IMR-90 (cell line): ENCODE measurements at regions not wholly inside any gene's neighbourhood (a gene's known extent, or its start where the extent isn't known, plus 50 kb on each side); places are given as distances from the start of the nearest gene placed in this dataset.

Experiments
- ATAC-seq: fragments of 200-7000 bp; cut with Tn5 transposase; 2 replicates; pipeline ENCODE4 v1.9.1; 2020; ENCODE audit warnings: low read depth, mild to moderate bottlenecking, moderate library complexity
- BruUV-seq: library from RNA; stranded (reverse); fragments of 400-500 nt; replicated peaks from 2 replicates; lab custom pipeline; 2021; lab: Mats Ljungman, UMichigan
- CTCF ChIA-PET: fragments of 300-600 bp; formaldehyde crosslinking; extraction: SDS; loops from one replicate; lab custom pipeline; 2021; ENCODE audit warnings: antibody characterized with exemption; lab: Yijun Ruan, JAX
- POLR2A ChIA-PET: fragments of 300-600 bp; sonication (Branson Sonifier 250); formaldehyde crosslinking; loops from one replicate; lab custom pipeline; 2022; ENCODE audit warnings: antibody characterized with exemption; ENCODE audit not compliant: unreplicated experiment; lab: Charles Lee
- DNase-seq: peaks from one replicate; pipeline ENCODE4 v3.0.0; 2013
- H2AFZ ChIP-seq: replicated peaks from 2 replicates; pipeline ENCODE3; 2013; ENCODE audit warnings: low read length, mild to moderate bottlenecking; ENCODE audit not compliant: poor library complexity
- H2AK5ac ChIP-seq: 2 replicates; pipeline ENCODE4 v1.6.1; 2013; ENCODE audit warnings: low read depth, low read length, inconsistent platforms
- H2AK9ac ChIP-seq: replicated peaks from 2 replicates; pipeline ENCODE3; 2013; ENCODE audit warnings: mild to moderate bottlenecking, low read depth, low read length, moderate library complexity; ENCODE audit not compliant: poor library complexity
- H2BK120ac ChIP-seq: 2 replicates; pipeline ENCODE4 v1.6.1; 2013; ENCODE audit warnings: low read depth, low read length, inconsistent platforms
- H2BK15ac ChIP-seq: 3 replicates; pipeline ENCODE4 v1.6.1; 2013; ENCODE audit warnings: low read depth, low read length, inconsistent platforms
- H2BK20ac ChIP-seq: 2 replicates; pipeline ENCODE4 v1.6.1; 2013; ENCODE audit warnings: low read depth, mild to moderate bottlenecking, inconsistent platforms, low read length, moderate library complexity
- H2BK5ac ChIP-seq: 2 replicates; pipeline ENCODE4 v1.6.1; 2013; ENCODE audit warnings: mild to moderate bottlenecking, low read depth, low read length, inconsistent platforms; ENCODE audit not compliant: poor library complexity, severe bottlenecking
- H3K14ac ChIP-seq: replicated peaks from 2 replicates; pipeline ENCODE4 v1.6.1; 2013; ENCODE audit warnings: low read depth, low read length, inconsistent platforms
- H3K18ac ChIP-seq: 2 replicates; pipeline ENCODE4 v1.6.1; 2013; ENCODE audit warnings: low read depth, low read length, control low read depth
- H3K23ac ChIP-seq: 2 replicates; pipeline ENCODE4 v1.6.1; 2013; ENCODE audit warnings: low read depth, low read length, inconsistent platforms
- H3K27ac ChIP-seq: 2 replicates; pipeline ENCODE4 v1.5.1; 2013; ENCODE audit warnings: mild to moderate bottlenecking, control low read depth, low read length; ENCODE audit not compliant: insufficient read depth
- H3K27me3 ChIP-seq: 2 replicates; pipeline ENCODE4 v1.6.1; 2013; ENCODE audit warnings: low read length; ENCODE audit not compliant: control insufficient read depth, insufficient read depth
- H3K36me3 ChIP-seq: 2 replicates; pipeline ENCODE4 v1.6.1; 2013; ENCODE audit warnings: low read length, mixed read lengths; ENCODE audit not compliant: control insufficient read depth, insufficient read depth
- H3K4ac ChIP-seq: 2 replicates; pipeline ENCODE4 v1.6.1; 2013; ENCODE audit warnings: low read depth, low read length, inconsistent platforms
- H3K4me1 ChIP-seq: 2 replicates; pipeline ENCODE4 v1.6.1; 2013; ENCODE audit warnings: low read length, mixed read lengths; ENCODE audit not compliant: control insufficient read depth, insufficient read depth
- H3K4me2 ChIP-seq: 2 replicates; pipeline ENCODE4 v1.6.1; 2013; ENCODE audit warnings: low read depth, mild to moderate bottlenecking, control low read depth, low read length, moderate library complexity
- H3K4me3 ChIP-seq: 2 replicates; pipeline ENCODE4 v1.5.1; 2013; ENCODE audit warnings: low read depth, mild to moderate bottlenecking, control low read depth, low read length, moderate library complexity; ENCODE audit not compliant: insufficient read depth
- H3K56ac ChIP-seq: 2 replicates; pipeline ENCODE4 v1.6.1; 2013; ENCODE audit warnings: low read length, inconsistent platforms; ENCODE audit not compliant: insufficient read depth; ENCODE audit errors: extremely low read depth
- H3K79me1 ChIP-seq, 2 experiments: 2 replicates each; pipeline ENCODE4 v1.6.1; 2013; ENCODE audit warnings: low read length in 2 of 2, inconsistent platforms in 1 of 2, low read depth in 1 of 2
- H3K9ac ChIP-seq: 2 replicates; pipeline ENCODE4 v1.6.1; 2013; ENCODE audit warnings: low read depth, low read length, control low read depth
- H3K9me1 ChIP-seq: 2 replicates; pipeline ENCODE4 v1.6.1; 2013; ENCODE audit warnings: low read length, inconsistent platforms; ENCODE audit not compliant: insufficient read depth
- H3K9me3 ChIP-seq: 2 replicates; pipeline ENCODE4 v1.6.1; 2013; ENCODE audit warnings: low read length; ENCODE audit not compliant: control insufficient read depth, insufficient read depth
- H4K20me1 ChIP-seq: 2 replicates; pipeline ENCODE4 v1.6.1; 2013; ENCODE audit warnings: low read length, inconsistent platforms; ENCODE audit not compliant: insufficient read depth
- H4K5ac ChIP-seq: 2 replicates; pipeline ENCODE4 v1.6.1; 2013; ENCODE audit warnings: mild to moderate bottlenecking, low read depth, low read length, control low read depth
- H4K8ac ChIP-seq, 2 experiments: 2 replicates each; pipeline ENCODE4 v1.6.1; 2013; ENCODE audit warnings: low read depth in 2 of 2, low read length in 2 of 2, control low read depth in 1 of 2, inconsistent platforms in 1 of 2
- H4K91ac ChIP-seq: 2 replicates; pipeline ENCODE4 v1.6.1; 2013; ENCODE audit warnings: low read depth, low read length, inconsistent platforms; ENCODE audit not compliant: insufficient read depth
- MAFK ChIP-seq: IDR thresholded peaks from 2 replicates; pipeline ENCODE4 v1.6.1; 2012; ENCODE audit warnings: low read depth, low read length, improper control_type of control experiment
- MXI1 ChIP-seq: IDR thresholded peaks from 2 replicates; pipeline ENCODE4 v1.6.1; 2012; ENCODE audit warnings: low read depth, mild to moderate bottlenecking, low read length, moderate library complexity, borderline replicate concordance
- RAD21 ChIP-seq: IDR thresholded peaks from 2 replicates; pipeline ENCODE4 v1.6.1; 2012; ENCODE audit warnings: low read length, improper control_type of control experiment
- dilution Hi-C: fragments of 300-500 bp; cut with HindIII; formaldehyde crosslinking; loops from one replicate; pipeline ENCODE4 v1.14.3; 2018; ENCODE audit warnings: low sequenced_read_pairs; ENCODE audit not compliant: unreplicated experiment
- in situ Hi-C: fragments of 300-500 bp; cut with MboI; formaldehyde crosslinking; loops from 3 replicates; pipeline ENCODE4 v1.14.3; 2019; ENCODE audit warnings: low sequenced_read_pairs, inconsistent platforms, mixed read lengths
- intact Hi-C: fragments of 100-400 bp; cut with micrococcal nuclease; formaldehyde crosslinking; loops from 2 replicates; pipeline ENCODE4 v1.10.0; 2022

- peaks cover 3% of the 10 kb centered on the region for H3K9me1 ChIP-seq
- no peak overlapping the region for H3K23ac ChIP-seq
- TF ChIP-seq MXI1 (no peak), RAD21 (no peak), MAFK (peak; percentile 63)
- no peaks in the 10 kb centered on the region for H3K79me1 ChIP-seq
- no peak overlapping the region for H2AK9ac ChIP-seq
- ChIA-PET POLR2A (no interaction called here), CTCF (no interaction called here)
- H3K9me3 ChIP-seq = no peaks in the 10 kb centered on the region
- no peak overlapping the region for H2BK20ac ChIP-seq
- H2BK120ac ChIP-seq = no peak overlapping the region
- H3K36me3 ChIP-seq = no peaks in the 10 kb centered on the region
- intact Hi-C loops = no loop called here
- H3K4ac ChIP-seq = no peak overlapping the region
- H2BK5ac ChIP-seq = no peak overlapping the region
- ATAC-seq = no peak
- BruUV-seq = no TSS peak
- H3K4me3 ChIP-seq = no peak overlapping the region
- H4K5ac ChIP-seq = no peak overlapping the region
- no peak overlapping the region for H3K27ac ChIP-seq
- H3K4me2 ChIP-seq = no peak overlapping the region
- in situ Hi-C loops = no loop called here
- dilution Hi-C loops = no loop called here
- no peak overlapping the region for H3K18ac ChIP-seq
- H4K20me1 ChIP-seq = no peaks in the 10 kb centered on the region
- H2BK15ac ChIP-seq = no peak overlapping the region
- H3K4me1 ChIP-seq = peaks cover 3% of the 10 kb centered on the region
- 0 out of 2 replicates have a peak, but pooled peaks cover 1% of the 10 kb centered on the region for H3K27me3 ChIP-seq
- H2AFZ ChIP-seq = no peak overlapping the region
- H4K8ac ChIP-seq = no peak overlapping the region
- no peak overlapping the region for H3K9ac ChIP-seq
- no peak overlapping the region for H4K91ac ChIP-seq
- H2AK5ac ChIP-seq = no peak overlapping the region
- no peak overlapping the region for H3K56ac ChIP-seq
- H3K14ac ChIP-seq = no peak overlapping the region
- DNase-seq = no peak
Measured at GRCh38 chr11:109996060-109996459, 97.1 kb upstream of the ZC3H12C start.
